ENCODE measurements at regions not wholly inside any gene's neighbourhood (a gene's known extent, or its start where the extent isn't known, plus 50 kb on each side); places are given as distances from the start of the nearest gene placed in this dataset.

- WGBS (ENCODE audit: low lambda C conversion rate, missing lambda C conversion rate) = 90% methylated on average over 20 of the region's 20 CpGs
- Histone ChIP-seq H3K36me3 (replicated peaks; ENCODE audit: insufficient read depth, low read depth) (no peaks in the 10 kb centered on the region), H3K27ac (no peak overlapping the region), H3K9me2 (replicated peaks; ENCODE audit: insufficient read depth) (no peaks in the 10 kb centered on the region), H3K27me3 (no peaks in the 10 kb centered on the region), H2AFZ (no peak overlapping the region), H3K4me2 (no peak overlapping the region), H3K79me2 (no peaks in the 10 kb centered on the region), H3K4me3 (no peak overlapping the region), H3K4me1 (ENCODE audit: insufficient read depth) (no peaks in the 10 kb centered on the region), H4K20me1 (ENCODE audit: insufficient read depth, poor library complexity, severe bottlenecking) (no peaks in the 10 kb centered on the region), H3K9me3 (ENCODE audit: low read depth) (no peaks in the 10 kb centered on the region)
- no peak for DNase-seq (ENCODE audit: low spot score)
- TF ChIP-seq CTCF (IDR thresholded peaks at IDR 0.05; ENCODE audit: poor library complexity) (no peak), EZH2phosphoT487 (IDR thresholded peaks at IDR 0.05; ENCODE audit: low read depth, severe bottlenecking, unreplicated experiment) (no peak), EZH2 (IDR thresholded peaks at IDR 0.05; ENCODE audit: borderline replicate concordance) (no peak)
Measured at GRCh38 chr2:242038166-242038927, 168.8 kb downstream of the RTP5 start.

- no peak overlapping the region for H3K27ac ChIP-seq
- no peaks in the 10 kb centered on the region for H3K9me3 ChIP-seq (ENCODE audit: low read depth)
- H3K36me3 ChIP-seq (replicated peaks; ENCODE audit: insufficient read depth, low read depth) = no peaks in the 10 kb centered on the region
- no peak overlapping the region for H3K4me2 ChIP-seq
- TF ChIP-seq EZH2phosphoT487 (IDR thresholded peaks at IDR 0.05; ENCODE audit: low read depth, severe bottlenecking, unreplicated experiment) (no peak), EZH2 (IDR thresholded peaks at IDR 0.05; ENCODE audit: borderline replicate concordance) (no peak), CTCF (IDR thresholded peaks at IDR 0.05; ENCODE audit: poor library complexity) (no peak)
- no peaks in the 10 kb centered on the region for H4K20me1 ChIP-seq (ENCODE audit: insufficient read depth, poor library complexity, severe bottlenecking)
- WGBS (ENCODE audit: low lambda C conversion rate, missing lambda C conversion rate) = 90% methylated on average over 12 of the region's 13 CpGs
- no peak overlapping the region for H2AFZ ChIP-seq
- H3K79me2 ChIP-seq = no peaks in the 10 kb centered on the region
- no peak overlapping the region for H3K4me3 ChIP-seq
- H3K4me1 ChIP-seq (ENCODE audit: insufficient read depth) = no peaks in the 10 kb centered on the region
- no peaks in the 10 kb centered on the region for H3K27me3 ChIP-seq
- H3K9me2 ChIP-seq (replicated peaks; ENCODE audit: insufficient read depth) = no peaks in the 10 kb centered on the region
- no peak for DNase-seq (ENCODE audit: low spot score)
Measured at GRCh38 chr2:242038928-242039341, 169.4 kb downstream of the RTP5 start.

- no peaks in the 10 kb centered on the region for H3K36me3 ChIP-seq (replicated peaks; ENCODE audit: insufficient read depth, low read depth)
- H3K9me3 ChIP-seq (ENCODE audit: low read depth) = no peaks in the 10 kb centered on the region
- no peak overlapping the region for H3K4me2 ChIP-seq
- no peak for DNase-seq (ENCODE audit: low spot score)
- no peaks in the 10 kb centered on the region for H3K27me3 ChIP-seq
- H3K4me3 ChIP-seq = no peak overlapping the region
- H3K79me2 ChIP-seq = no peaks in the 10 kb centered on the region
- H3K27ac ChIP-seq = no peak overlapping the region
- H3K4me1 ChIP-seq (ENCODE audit: insufficient read depth) = no peaks in the 10 kb centered on the region
- no peak for TF ChIP-seq EZH2 (IDR thresholded peaks at IDR 0.05; ENCODE audit: borderline replicate concordance)
- no peak for TF ChIP-seq EZH2phosphoT487 (IDR thresholded peaks at IDR 0.05; ENCODE audit: low read depth, severe bottlenecking, unreplicated experiment)
- no peak for TF ChIP-seq CTCF (IDR thresholded peaks at IDR 0.05; ENCODE audit: poor library complexity)
- no peaks in the 10 kb centered on the region for H4K20me1 ChIP-seq (ENCODE audit: insufficient read depth, poor library complexity, severe bottlenecking)
- no peaks in the 10 kb centered on the region for H3K9me2 ChIP-seq (replicated peaks; ENCODE audit: insufficient read depth)
- WGBS (ENCODE audit: low lambda C conversion rate, missing lambda C conversion rate) = 98% methylated on average over 10 of the region's 10 CpGs
- H2AFZ ChIP-seq = no peak overlapping the region
Measured at GRCh38 chr2:242040303-242040655, 170.8 kb downstream of the RTP5 start.
